GM10266 (cell line): ENCODE measurements at regions not wholly inside any gene's neighbourhood (a gene's known extent, or its start where the extent isn't known, plus 50 kb on each side); places are given as distances from the start of the nearest gene placed in this dataset.
"Not testable (repeated sequence)": the region's sequence is repeated elsewhere in the genome, so short reads cannot be mapped to it uniquely, and the experiment has no call there.

Experiments
- DNase-seq: peaks from one replicate; pipeline ENCODE4 v3.0.0; 2012; ENCODE audit errors: extremely low spot score
- CTCF ChIP-seq: IDR thresholded peaks from 2 replicates; pipeline ENCODE4 v1.5.1; 2012; ENCODE audit warnings: mild to moderate bottlenecking, low read depth; ENCODE audit not compliant: control insufficient read depth, insufficient read depth; ENCODE audit errors: missing control alignments

- DNase-seq = no peak
- no peak for TF ChIP-seq CTCF
Measured at GRCh38 chr5:109558952-109559351, 130.8 kb upstream of the MAN2A1 start.

GRCh38 chr5:109558364-109558763 lies 131.4 kb upstream of the MAN2A1 start:
- TF ChIP-seq CTCF = no peak
- no peak for DNase-seq

GRCh38 chr5:109553846-109554245 lies 135.9 kb upstream of the MAN2A1 start:
- TF ChIP-seq CTCF = no peak
- DNase-seq = no peak

- not testable (repeated sequence) for DNase-seq
Measured at GRCh38 chr5:109551234-109551633, 138.5 kb upstream of the MAN2A1 start.

- DNase-seq = no peak
- TF ChIP-seq CTCF = no peak
Measured at GRCh38 chr5:109550077-109550476, 139.7 kb upstream of the MAN2A1 start.

- no peak for TF ChIP-seq CTCF
- no peak for DNase-seq
Measured at GRCh38 chr5:109546461-109546860, 136.7 kb upstream of the PJA2 start.

- not testable (repeated sequence) for DNase-seq
Measured at GRCh38 chr5:109544873-109545272, 135.1 kb upstream of the PJA2 start.

GRCh38 chr5:109538692-109539091 lies 128.9 kb upstream of the PJA2 start:
- not testable (repeated sequence) for DNase-seq

GRCh38 chr5:109535090-109535489 lies 125.3 kb upstream of the PJA2 start:
- not testable (repeated sequence) for DNase-seq

GRCh38 chr5:109533751-109534272 lies 124.0 kb upstream of the PJA2 start:
- no peak for DNase-seq
- no peak for TF ChIP-seq CTCF
